ENCODE measurements at regions not wholly inside any gene's neighbourhood (a gene's known extent, or its start where the extent isn't known, plus 50 kb on each side); places are given as distances from the start of the nearest gene placed in this dataset.
"Not testable (repeated sequence)": the region's sequence is repeated elsewhere in the genome, so short reads cannot be mapped to it uniquely, and the experiment has no call there.

DNA sequence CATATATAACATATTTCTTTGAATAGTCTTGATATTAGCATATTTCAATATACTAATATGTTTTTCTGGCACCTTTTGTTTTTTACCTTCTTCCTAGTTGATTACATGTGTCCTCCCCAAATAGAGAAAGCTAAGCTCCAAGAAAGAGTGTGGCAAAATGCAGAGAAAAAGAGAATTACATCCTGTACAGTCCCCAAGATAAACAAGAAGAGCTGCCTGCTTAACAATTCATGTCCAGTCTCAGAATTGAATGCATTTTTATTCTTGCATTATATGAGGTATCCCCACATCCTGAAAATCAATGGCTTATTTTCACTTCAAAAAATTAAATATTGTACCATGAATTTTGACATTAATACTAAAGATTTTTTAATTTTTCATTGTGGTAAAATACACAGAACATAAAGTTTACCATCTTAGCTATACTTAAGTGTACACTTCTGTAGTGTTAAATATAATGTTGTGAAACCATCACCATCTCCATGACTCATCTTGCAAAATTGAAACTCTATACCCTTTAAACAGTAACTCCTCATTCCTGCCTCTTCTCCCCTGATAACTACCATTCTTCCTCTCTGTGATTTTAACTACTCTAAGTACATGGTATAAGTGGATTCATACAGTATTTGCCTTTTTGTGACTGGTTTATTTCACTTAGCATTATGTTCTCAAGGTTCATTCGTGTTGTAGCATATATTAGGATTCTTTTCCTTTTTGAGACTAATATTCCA, 490.3 kb downstream of the COL12A1 start:
- DNase-seq (ENCODE audit: low spot score), result no peak

DNA sequence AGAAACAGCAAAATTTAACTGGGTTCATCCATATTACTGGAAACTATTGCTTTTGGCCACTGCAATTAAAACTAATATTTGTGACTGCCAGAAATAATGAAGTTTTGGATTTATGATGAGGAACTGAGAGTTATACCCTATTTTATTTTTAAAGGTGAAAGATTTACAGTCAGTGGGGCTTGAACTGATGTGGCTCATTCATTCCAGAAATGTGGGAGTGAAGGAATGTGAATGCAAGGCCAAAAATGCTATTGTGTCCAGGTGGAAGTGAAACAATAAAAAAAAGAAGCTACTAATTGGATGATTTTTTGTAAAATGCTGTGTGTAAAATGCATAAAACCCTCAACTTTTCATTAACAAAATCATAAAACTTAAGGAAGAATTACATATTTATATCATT, 491.9 kb downstream of the COL12A1 start:
- no peak for DNase-seq (ENCODE audit: low spot score)

GRCh38 chr6:74705451-74705850, 500.4 kb downstream of the COL12A1 start:
- no peak for DNase-seq (ENCODE audit: low spot score)

DNA sequence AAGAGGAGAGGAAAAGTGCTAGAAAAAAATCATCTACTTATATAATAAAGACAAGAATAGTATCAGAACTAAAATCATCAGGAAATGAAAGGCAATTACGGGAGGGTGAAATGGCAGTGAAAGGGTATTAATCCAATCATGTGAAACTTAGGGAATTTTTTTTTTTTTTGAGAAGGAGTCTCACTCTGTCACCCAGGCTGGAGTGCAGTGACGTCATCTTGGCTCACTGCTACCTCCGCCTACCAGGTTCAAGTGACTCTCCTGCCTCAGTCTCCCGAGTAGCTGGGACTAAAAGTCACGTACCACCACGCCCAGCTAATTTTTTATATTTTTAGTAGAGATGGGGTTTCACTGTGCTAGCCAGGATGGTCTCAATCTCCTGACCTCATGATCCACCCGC, 501.3 kb downstream of the COL12A1 start:
- not testable (repeated sequence) for DNase-seq (ENCODE audit: low spot score)

- no peak for DNase-seq (ENCODE audit: low spot score)
These were observed 515.5 kb downstream of the COL12A1 start for GRCh38 chr6:74690365-74690764.

DNA sequence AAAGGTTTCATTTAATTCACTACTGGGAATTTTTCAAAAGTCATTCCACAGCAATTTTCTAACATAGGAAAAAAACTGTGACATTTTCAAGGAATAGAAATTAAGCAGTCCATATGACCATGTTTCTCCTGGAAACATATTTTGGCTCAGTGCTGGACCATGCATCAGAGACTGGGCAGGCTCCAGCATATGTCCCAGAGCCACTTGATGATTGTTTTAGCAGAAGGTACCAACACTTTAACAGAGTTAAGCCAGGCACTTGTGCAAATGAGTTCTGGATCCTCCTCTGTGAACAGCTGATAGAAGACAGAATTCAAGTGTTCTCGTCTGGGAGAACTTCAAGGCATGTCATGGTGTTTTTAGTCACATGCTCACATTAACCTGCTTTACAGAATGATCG, 516.3 kb downstream of the COL12A1 start:
- DNase-seq (ENCODE audit: low spot score), result no peak

GRCh38 chr6:74677463-74677862, 528.4 kb downstream of the COL12A1 start:
- no peak for DNase-seq (ENCODE audit: low spot score)

DNA sequence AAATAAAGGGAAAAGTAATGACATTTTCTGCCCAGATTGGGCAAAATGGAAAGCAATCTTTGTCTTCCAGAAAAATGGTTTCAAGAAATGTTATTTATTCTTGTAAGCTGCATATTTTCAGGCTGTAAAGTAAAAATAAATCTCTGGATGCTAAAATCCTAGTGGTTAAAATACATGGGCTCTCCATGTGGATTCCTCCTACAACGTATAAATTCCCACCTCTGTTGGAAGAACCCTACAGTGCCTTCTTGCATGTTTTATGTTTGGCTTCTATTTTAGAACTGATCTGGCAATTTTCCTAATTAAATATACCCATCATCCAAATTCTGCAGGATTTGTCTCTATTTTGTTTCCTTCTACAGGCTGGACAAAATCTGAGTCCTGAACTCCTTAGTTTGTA, 528.9 kb downstream of the COL12A1 start:
- DNase-seq (ENCODE audit: low spot score), result no peak

GRCh38 chr6:74674377-74674776, 531.5 kb downstream of the COL12A1 start:
- DNase-seq (ENCODE audit: low spot score), result no peak

GRCh38 chr6:74671558-74672025, 534.3 kb downstream of the COL12A1 start:
- DNase-seq (ENCODE audit: low spot score), result no peak

- DNase-seq (ENCODE audit: low spot score), result no peak
These were observed 547.5 kb downstream of the COL12A1 start for GRCh38 chr6:74658391-74658790.

DNA sequence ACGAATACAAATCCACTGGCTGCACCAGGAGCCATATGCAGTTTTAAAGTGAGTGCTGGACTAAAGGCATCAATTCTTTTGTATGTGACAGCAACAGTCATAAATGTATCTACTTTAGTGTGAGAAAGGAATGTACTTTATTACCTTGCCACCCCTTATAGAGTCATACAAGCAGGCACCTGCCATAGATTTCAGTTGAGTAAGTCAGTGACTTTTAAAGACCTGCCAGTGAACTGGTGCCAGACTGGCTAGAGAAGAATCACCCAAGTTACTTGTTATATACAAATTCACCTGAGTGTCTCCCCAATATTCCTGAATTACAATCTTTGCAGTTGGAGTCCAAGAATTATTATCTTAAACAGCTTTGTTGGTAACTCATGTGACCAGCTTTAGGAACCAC, 547.9 kb downstream of the COL12A1 start:
- DNase-seq (ENCODE audit: low spot score), result no peak

GRCh38 chr6:74657011-74657410, 548.8 kb downstream of the COL12A1 start:
- DNase-seq (ENCODE audit: low spot score), result no peak

GRCh38 chr6:74656453-74656852, 549.4 kb downstream of the COL12A1 start:
- no peak for DNase-seq (ENCODE audit: low spot score)

DNA sequence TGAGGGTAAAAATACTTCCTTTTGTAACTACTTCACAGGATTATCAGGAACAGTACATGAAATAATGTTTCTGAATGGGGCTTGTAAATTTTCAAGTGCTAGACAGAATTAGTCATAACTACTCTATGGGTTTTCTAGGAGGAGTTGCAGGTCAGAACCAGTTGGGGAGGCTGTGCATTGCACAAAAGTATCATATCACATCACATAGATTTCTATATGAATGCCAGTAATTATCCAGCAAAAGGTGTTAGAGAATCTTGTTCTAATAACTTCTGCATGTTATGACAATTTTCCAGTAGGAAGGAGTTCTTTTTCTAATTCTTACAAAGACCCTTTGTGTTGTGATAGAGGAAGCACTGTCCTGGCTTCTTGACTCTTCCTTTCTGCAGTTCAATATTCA, 551.6 kb downstream of the COL12A1 start:
- no peak for DNase-seq (ENCODE audit: low spot score)

DNA sequence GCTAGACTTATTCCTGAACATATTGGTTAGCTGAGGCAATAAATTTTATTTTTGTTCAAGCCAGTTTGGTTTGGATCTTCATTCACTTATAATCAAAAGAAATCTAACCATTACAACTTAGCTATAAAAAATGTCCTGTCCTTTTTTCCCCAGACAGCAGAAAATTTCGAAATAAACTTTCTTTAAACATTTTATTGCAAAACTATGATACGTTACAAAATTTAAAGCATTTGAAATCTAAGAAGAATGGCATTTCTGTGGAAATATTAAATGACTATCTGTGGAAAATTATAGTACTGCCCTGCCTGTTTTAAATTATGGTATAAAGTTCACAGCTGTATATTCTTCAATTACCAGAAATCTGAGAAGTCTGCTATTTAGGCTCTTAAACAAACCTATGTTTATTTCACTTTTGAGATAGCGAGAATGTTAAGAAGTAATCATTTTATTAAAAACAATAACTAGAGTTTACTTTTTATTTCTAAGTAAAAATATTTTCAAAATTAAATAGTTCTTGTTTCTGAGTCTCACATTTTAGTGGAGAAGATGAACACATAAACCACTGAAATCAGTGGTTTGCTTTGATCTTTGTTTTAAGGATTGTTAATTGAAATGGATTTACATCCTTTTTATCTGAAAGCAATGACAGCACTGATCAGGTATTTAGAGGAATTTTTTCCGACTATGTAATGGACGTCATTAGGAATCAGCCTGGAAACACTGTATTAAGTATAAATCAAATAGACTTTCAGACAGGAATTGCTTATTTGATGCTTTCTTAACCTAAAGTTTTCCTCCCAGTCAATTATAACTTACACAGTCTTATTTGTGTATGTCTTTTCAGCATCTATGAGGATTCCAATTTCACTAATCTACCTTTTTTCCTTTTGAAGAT, 553.7 kb downstream of the COL12A1 start:
- no peak for DNase-seq (ENCODE audit: low spot score)

GRCh38 chr6:74650668-74651067, 555.2 kb downstream of the COL12A1 start:
- no peak for DNase-seq (ENCODE audit: low spot score)

DNA sequence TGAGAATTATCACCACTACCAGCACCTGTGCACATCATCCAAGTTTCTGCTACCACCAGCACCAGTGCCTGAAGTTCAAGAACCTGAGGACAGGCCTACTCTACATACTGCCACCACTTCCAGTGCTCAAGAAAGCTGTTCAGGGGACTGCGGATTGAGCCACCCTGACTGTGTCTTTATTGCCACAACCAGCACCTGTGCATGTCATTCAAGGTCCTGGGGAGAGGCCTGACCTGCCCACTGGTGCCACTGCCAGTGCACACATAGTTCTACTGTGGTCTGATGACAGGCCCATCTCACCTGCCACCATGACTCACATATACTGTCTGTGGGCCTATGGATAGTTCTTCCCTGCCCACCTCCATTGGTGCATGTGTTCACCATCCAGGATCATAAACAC, 559.4 kb downstream of the COL12A1 start:
- DNase-seq (ENCODE audit: low spot score), result no peak

DNA sequence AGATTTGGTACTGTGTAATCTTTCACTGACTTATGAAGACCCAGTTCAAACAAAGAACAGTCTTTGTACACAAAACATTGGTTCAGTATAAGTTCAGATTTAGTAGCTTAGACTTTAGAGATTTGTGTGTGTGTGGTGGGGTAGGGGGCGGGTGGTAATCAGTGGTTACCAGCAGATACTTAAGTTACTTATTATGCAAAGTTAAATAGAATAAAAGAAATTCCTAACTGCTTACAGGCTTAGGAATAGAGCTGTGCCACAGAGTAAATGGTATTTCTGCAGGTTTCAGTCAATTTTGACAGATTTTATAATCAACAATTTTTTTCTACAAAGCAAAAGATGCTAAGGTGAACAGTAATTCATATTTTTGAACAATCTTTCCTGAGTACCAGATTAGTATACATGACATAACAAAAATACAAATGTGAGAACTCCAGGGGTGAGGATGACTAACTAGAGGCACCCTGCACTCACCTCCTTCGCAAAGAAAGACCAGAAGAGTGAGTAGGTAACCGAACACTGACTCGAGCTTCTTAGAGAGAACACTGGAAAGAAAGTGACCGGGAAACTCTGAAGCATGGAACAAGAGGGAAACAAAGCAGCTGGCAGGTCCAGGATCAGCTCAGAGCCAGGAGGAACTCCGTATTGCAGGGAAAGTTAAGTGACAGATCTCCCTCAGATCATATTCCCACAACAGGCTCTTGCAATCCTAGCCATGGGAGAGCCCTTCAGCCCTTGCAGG, 560.6 kb downstream of the COL12A1 start:
- no peak for DNase-seq (ENCODE audit: low spot score)

DNA sequence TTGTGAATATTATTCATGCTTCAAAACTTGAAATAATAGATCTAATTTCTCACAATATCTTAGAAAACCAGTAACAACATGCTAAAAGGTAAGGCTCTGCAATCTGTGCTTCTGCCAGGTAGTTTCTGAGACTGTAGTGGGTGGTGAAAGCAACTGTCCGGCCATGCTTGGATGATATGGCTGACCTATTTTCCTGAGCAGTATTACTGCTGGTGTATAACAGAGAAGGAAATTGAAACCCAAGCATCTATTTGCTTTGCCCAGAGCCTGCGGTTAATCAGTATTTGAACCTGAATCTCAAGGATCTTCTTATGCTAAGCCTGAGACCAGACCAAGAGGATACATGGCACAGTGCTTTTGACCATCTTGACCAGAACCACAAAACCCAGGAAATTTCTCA, 563.8 kb downstream of the COL12A1 start:
- no peak for DNase-seq (ENCODE audit: low spot score)

GRCh38 chr6:74638412-74638811, 567.4 kb downstream of the COL12A1 start:
- DNase-seq (ENCODE audit: low spot score), result no peak

GRCh38 chr6:74632196-74632875, 573.5 kb downstream of the COL12A1 start:
- no peak for DNase-seq (ENCODE audit: low spot score)

All from hematopoietic multipotent progenitor cell treated with erythropoietin and hydrocortisone succinate and interleukin-3 and kit ligand, for 17 days (in vitro differentiated cells).